HG03457 (cell line): ENCODE measurements at regions not wholly inside any gene's neighbourhood (a gene's known extent, or its start where the extent isn't known, plus 50 kb on each side); places are given as distances from the start of the nearest gene placed in this dataset.

Experiments used
- ATAC-seq: cut with Tn5 transposase; IDR thresholded peaks from one replicate; pipeline ENCODE4 v1.9.1; 2021; ENCODE audit warnings: moderate number of reproducible peaks; ENCODE audit not compliant: unreplicated experiment

GRCh38 chr16:79408355-79408754, 192.2 kb downstream of the MAF start:
- ATAC-seq, result no peak

GRCh38 chr16:79407461-79408135, 192.9 kb downstream of the MAF start:
- no peak for ATAC-seq

GRCh38 chr16:79407005-79407404, 193.5 kb downstream of the MAF start:
- ATAC-seq, result no peak

GRCh38 chr16:79404571-79404970, 196.0 kb downstream of the MAF start:
- no peak for ATAC-seq

GRCh38 chr16:79403534-79403933, 197.0 kb downstream of the MAF start:
- ATAC-seq, result no peak

GRCh38 chr16:79402920-79403319, 197.6 kb downstream of the MAF start:
- ATAC-seq, result no peak

GRCh38 chr16:79402356-79402755, 198.2 kb downstream of the MAF start:
- no peak for ATAC-seq

- ATAC-seq, result no peak
Measured at GRCh38 chr16:79401782-79402181, 198.8 kb downstream of the MAF start.

GRCh38 chr16:79401157-79401556, 199.4 kb downstream of the MAF start:
- ATAC-seq, result no peak

- ATAC-seq, result no peak
Measured at GRCh38 chr16:79400462-79401149, 199.9 kb downstream of the MAF start.

GRCh38 chr16:79395591-79395990, 204.9 kb downstream of the MAF start:
- no peak for ATAC-seq

- ATAC-seq, result no peak
Measured at GRCh38 chr16:79394206-79394605, 206.3 kb downstream of the MAF start.

GRCh38 chr16:79393564-79393963, 207.0 kb downstream of the MAF start:
- no peak for ATAC-seq

- no peak for ATAC-seq
Measured at GRCh38 chr16:79393127-79393526, 207.4 kb downstream of the MAF start.

- no peak for ATAC-seq
Measured at GRCh38 chr16:79392081-79392480, 208.5 kb downstream of the MAF start.

GRCh38 chr16:79391395-79391794, 209.1 kb downstream of the MAF start:
- ATAC-seq, result no peak

- no peak for ATAC-seq
Measured at GRCh38 chr16:79390481-79391051, 210.0 kb downstream of the MAF start.

- no peak for ATAC-seq
Measured at GRCh38 chr16:79388396-79388795, 212.1 kb downstream of the MAF start.

- no peak for ATAC-seq
Measured at GRCh38 chr16:79386299-79386698, 214.2 kb downstream of the MAF start.

GRCh38 chr16:79381603-79382042, 218.9 kb downstream of the MAF start:
- no peak for ATAC-seq

GRCh38 chr16:79380995-79381602, 219.4 kb downstream of the MAF start:
- ATAC-seq, result no peak

- no peak for ATAC-seq
Measured at GRCh38 chr16:79379095-79379494, 221.4 kb downstream of the MAF start.
